ENCODE measurements at regions not wholly inside any gene's neighbourhood (a gene's known extent, or its start where the extent isn't known, plus 50 kb on each side); places are given as distances from the start of the nearest gene placed in this dataset.

DNA sequence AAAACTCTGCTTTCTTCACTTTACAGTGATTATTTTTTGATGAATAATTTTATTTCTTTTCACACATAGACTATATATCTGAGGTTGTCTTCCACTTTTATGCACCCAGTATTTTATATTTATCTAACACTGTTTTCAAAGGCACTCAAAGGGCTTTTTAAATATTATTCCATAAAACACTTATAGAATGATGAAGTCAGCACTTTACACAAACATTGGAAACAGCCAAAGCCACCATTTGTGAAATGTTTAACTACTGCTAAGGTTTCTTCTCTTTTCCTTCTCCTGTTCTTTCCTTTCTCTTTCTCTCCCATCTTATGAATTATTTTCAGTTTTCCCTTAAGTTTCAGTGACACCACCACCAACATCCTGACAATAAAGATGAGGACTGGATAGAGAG, 317.7 kb upstream of the FAM78B start:
- H3K36me3 Mint-ChIP-seq (ENCODE audit: insufficient read depth in 1 of 3, low read depth in 3 of 3): no peaks in the 10 kb centered on the region
- H2BK12ac ChIP-seq (ENCODE audit: insufficient read length, low read depth, low read length): no peak overlapping the region
- H3K27ac ChIP-seq (ENCODE audit: insufficient read length, low read depth, low read length): no peak overlapping the region
- no peak overlapping the region for H2BK15ac ChIP-seq (ENCODE audit: low read depth, low read length)
- H2BK20ac ChIP-seq (ENCODE audit: low read depth, low read length, poor library complexity, severe bottlenecking): no peak overlapping the region
- no peaks in the 10 kb centered on the region for H3K79me1 ChIP-seq (ENCODE audit: insufficient read depth, low read depth, low read length, poor library complexity, severe bottlenecking)
- H4K20me1 ChIP-seq (ENCODE audit: control insufficient read depth, insufficient read depth, insufficient read length): no peaks in the 10 kb centered on the region
- TF ChIP-seq, protein P1, sequence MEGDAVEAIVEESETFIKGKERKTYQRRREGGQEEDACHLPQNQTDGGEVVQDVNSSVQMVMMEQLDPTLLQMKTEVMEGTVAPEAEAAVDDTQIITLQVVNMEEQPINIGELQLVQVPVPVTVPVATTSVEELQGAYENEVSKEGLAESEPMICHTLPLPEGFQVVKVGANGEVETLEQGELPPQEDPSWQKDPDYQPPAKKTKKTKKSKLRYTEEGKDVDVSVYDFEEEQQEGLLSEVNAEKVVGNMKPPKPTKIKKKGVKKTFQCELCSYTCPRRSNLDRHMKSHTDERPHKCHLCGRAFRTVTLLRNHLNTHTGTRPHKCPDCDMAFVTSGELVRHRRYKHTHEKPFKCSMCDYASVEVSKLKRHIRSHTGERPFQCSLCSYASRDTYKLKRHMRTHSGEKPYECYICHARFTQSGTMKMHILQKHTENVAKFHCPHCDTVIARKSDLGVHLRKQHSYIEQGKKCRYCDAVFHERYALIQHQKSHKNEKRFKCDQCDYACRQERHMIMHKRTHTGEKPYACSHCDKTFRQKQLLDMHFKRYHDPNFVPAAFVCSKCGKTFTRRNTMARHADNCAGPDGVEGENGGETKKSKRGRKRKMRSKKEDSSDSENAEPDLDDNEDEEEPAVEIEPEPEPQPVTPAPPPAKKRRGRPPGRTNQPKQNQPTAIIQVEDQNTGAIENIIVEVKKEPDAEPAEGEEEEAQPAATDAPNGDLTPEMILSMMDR (conservative IDR thresholded peaks at IDR 0.05): no peak
- H2AFZ ChIP-seq (ENCODE audit: low read length): no peak overlapping the region
- no peak overlapping the region for H3K14ac ChIP-seq (ENCODE audit: insufficient read depth, low read length)
- no peaks in the 10 kb centered on the region for H3K79me2 ChIP-seq (ENCODE audit: insufficient read depth, low read length)
- H3K56ac ChIP-seq (ENCODE audit: insufficient read length, low read depth, low read length): no peak overlapping the region
- H3K4me2 ChIP-seq (ENCODE audit: insufficient read depth, insufficient read length, low read length): no peak overlapping the region
- no peaks in the 10 kb centered on the region for H3K9me3 ChIP-seq (ENCODE audit: control insufficient read depth, low read depth, low read length)
- H3K9ac ChIP-seq (ENCODE audit: extremely low read depth, insufficient read length, low read length): no peak overlapping the region
- no peak overlapping the region for H4K5ac ChIP-seq (ENCODE audit: insufficient read length, low read depth, low read length)
- DNase-seq: no peak
- no peak overlapping the region for H3K4ac ChIP-seq (ENCODE audit: low read depth, low read length)
- no peak overlapping the region for H3K4me3 Mint-ChIP-seq
- H2BK5ac ChIP-seq (ENCODE audit: insufficient read length, low read length): no peak overlapping the region
- H3K27me3 Mint-ChIP-seq (ENCODE audit: low read depth): peaks cover 3% of the 10 kb centered on the region
- peaks cover 4% of the 10 kb centered on the region in 2 experiments for H3K4me1 Mint-ChIP-seq
- H2AK5ac ChIP-seq (ENCODE audit: insufficient read length, low read length): no peak overlapping the region
- H4K91ac ChIP-seq (ENCODE audit: insufficient read length, low read depth, low read length): no peak overlapping the region
- H3K18ac ChIP-seq (ENCODE audit: insufficient read length, low read depth, low read length): no peak overlapping the region
- H4K8ac ChIP-seq (replicated peaks; ENCODE audit: insufficient read length, low read depth, low read length): no peak overlapping the region
- H3K27ac Mint-ChIP-seq: no peak overlapping the region
- no peak overlapping the region for H3T11ph ChIP-seq (ENCODE audit: low read length)
- no peaks in the 10 kb centered on the region for H3K4me1 ChIP-seq (ENCODE audit: insufficient read depth, low read length)
- no peak overlapping the region for H3K23ac ChIP-seq (ENCODE audit: insufficient read length, low read depth, low read length)
- H2BK120ac ChIP-seq (ENCODE audit: low read depth, low read length, poor library complexity, severe bottlenecking): no peak overlapping the region
- no peaks in the 10 kb centered on the region for H3K27me3 ChIP-seq (ENCODE audit: insufficient read depth, low read length)
- H3K9me3 Mint-ChIP-seq: no peaks in the 10 kb centered on the region
- no peaks in the 10 kb centered on the region for H3K23me2 ChIP-seq (ENCODE audit: insufficient read length, low read depth, low read length, poor library complexity, severe bottlenecking)

Measured in H9 (cell line).